ENCODE measurements at regions not wholly inside any gene's neighbourhood (a gene's known extent, or its start where the extent isn't known, plus 50 kb on each side); places are given as distances from the start of the nearest gene placed in this dataset.
"Not testable (repeated sequence)": the region's sequence is repeated elsewhere in the genome, so short reads cannot be mapped to it uniquely, and the experiment has no call there.

GRCh38 chr13:18714889-18715288, 466.7 kb downstream of the TUBA3C start:
- no peak overlapping the region for H3K4me3 Mint-ChIP-seq
- peaks cover 6 to 17% of the 10 kb centered on the region in 2 donors for H3K9me3 Mint-ChIP-seq
- H3K36me3 Mint-ChIP-seq, result no peaks in the 10 kb centered on the region
- TF ChIP-seq CTCF (IDR thresholded peaks at IDR 0.05), result no peak
- intact Hi-C loops (cut with micrococcal nuclease), result no loop called here
- Histone ChIP-seq H3K4me3 (ENCODE audit: low read length) (no peak overlapping the region), H3K27ac (ENCODE audit: low read length) (no peak overlapping the region), H3K27me3 (ENCODE audit: control insufficient read depth, insufficient read depth, low read length) (no peaks in the 10 kb centered on the region), H3K4me1 (ENCODE audit: control insufficient read depth, insufficient read depth, low read length) (no peaks in the 10 kb centered on the region), H3K36me3 (ENCODE audit: control insufficient read depth, insufficient read depth, low read length) (no peaks in the 10 kb centered on the region), H3K9me3 (ENCODE audit: control insufficient read depth, insufficient read depth, low read length) (no peaks in the 10 kb centered on the region)
- ATAC-seq, result no peak
- DNase-seq, result no peak
- no peaks in the 10 kb centered on the region for H3K4me1 Mint-ChIP-seq
- H3K27ac Mint-ChIP-seq, result no peak overlapping the region
- WGBS (ENCODE audit: insufficient coverage), result 60% methylated on average over 4 of the region's 4 CpGs
- no peaks in the 10 kb centered on the region for H3K27me3 Mint-ChIP-seq (ENCODE audit: low read depth in 2 of 2)

GRCh38 chr13:18710673-18711072, 471.0 kb downstream of the TUBA3C start:
- H3K27ac Mint-ChIP-seq; H3K4me1 ChIP-seq (ENCODE audit: control insufficient read depth, insufficient read depth, low read length); ATAC-seq; H3K36me3 ChIP-seq (ENCODE audit: control insufficient read depth, insufficient read depth, low read length); H3K27ac ChIP-seq (ENCODE audit: low read length); H3K36me3 Mint-ChIP-seq; H3K27me3 Mint-ChIP-seq (ENCODE audit: low read depth in 2 of 2); H3K27me3 ChIP-seq (ENCODE audit: control insufficient read depth, insufficient read depth, low read length); H3K9me3 ChIP-seq (ENCODE audit: control insufficient read depth, insufficient read depth, low read length); H3K4me1 Mint-ChIP-seq; intact Hi-C loops (cut with micrococcal nuclease); H3K4me3 ChIP-seq (ENCODE audit: low read length); DNase-seq; H3K4me3 Mint-ChIP-seq: not testable (repeated sequence)
- peaks cover 8 to 19% of the 10 kb centered on the region in 2 donors for H3K9me3 Mint-ChIP-seq

GRCh38 chr13:18706538-18706937, 475.1 kb downstream of the TUBA3C start:
- H3K36me3 Mint-ChIP-seq, result not testable (repeated sequence)

GRCh38 chr13:18702464-18703247, 479.0 kb downstream of the TUBA3C start:
- H3K4me3 ChIP-seq (ENCODE audit: low read length); H3K4me1 ChIP-seq (ENCODE audit: control insufficient read depth, insufficient read depth, low read length); H3K4me3 Mint-ChIP-seq; ATAC-seq; H3K27me3 Mint-ChIP-seq (ENCODE audit: low read depth in 2 of 2); H3K27ac Mint-ChIP-seq; intact Hi-C loops (cut with micrococcal nuclease); H3K4me1 Mint-ChIP-seq; H3K27ac ChIP-seq (ENCODE audit: low read length); DNase-seq; H3K9me3 ChIP-seq (ENCODE audit: control insufficient read depth, insufficient read depth, low read length); H3K36me3 ChIP-seq (ENCODE audit: control insufficient read depth, insufficient read depth, low read length); H3K9me3 Mint-ChIP-seq; H3K36me3 Mint-ChIP-seq; H3K27me3 ChIP-seq (ENCODE audit: control insufficient read depth, insufficient read depth, low read length): not testable (repeated sequence)
- WGBS (ENCODE audit: insufficient coverage), result 86% methylated on average over 6 of the region's 8 CpGs

More at GRCh38 chr13:18706538-18706937, 475.1 kb downstream of the TUBA3C start:
- H3K4me1 Mint-ChIP-seq; H3K27ac Mint-ChIP-seq; H3K4me3 ChIP-seq (ENCODE audit: low read length); H3K4me1 ChIP-seq (ENCODE audit: control insufficient read depth, insufficient read depth, low read length); intact Hi-C loops (cut with micrococcal nuclease); H3K27me3 ChIP-seq (ENCODE audit: control insufficient read depth, insufficient read depth, low read length); DNase-seq; H3K36me3 ChIP-seq (ENCODE audit: control insufficient read depth, insufficient read depth, low read length); ATAC-seq; H3K27ac ChIP-seq (ENCODE audit: low read length); H3K4me3 Mint-ChIP-seq; H3K9me3 ChIP-seq (ENCODE audit: control insufficient read depth, insufficient read depth, low read length); H3K27me3 Mint-ChIP-seq (ENCODE audit: low read depth in 2 of 2): not testable (repeated sequence)
- H3K9me3 Mint-ChIP-seq, result peaks cover 9 to 12% of the 10 kb centered on the region in 2 donors
- WGBS (ENCODE audit: insufficient coverage), result 46% methylated on average over 4 of the region's 4 CpGs

- H3K4me1 Mint-ChIP-seq; H3K9me3 Mint-ChIP-seq; DNase-seq; H3K27ac Mint-ChIP-seq; ATAC-seq; H3K9me3 ChIP-seq (ENCODE audit: control insufficient read depth, insufficient read depth, low read length); H3K36me3 ChIP-seq (ENCODE audit: control insufficient read depth, insufficient read depth, low read length); H3K27me3 ChIP-seq (ENCODE audit: control insufficient read depth, insufficient read depth, low read length); H3K36me3 Mint-ChIP-seq; intact Hi-C loops (cut with micrococcal nuclease); H3K4me3 ChIP-seq (ENCODE audit: low read length); H3K4me3 Mint-ChIP-seq; H3K27me3 Mint-ChIP-seq (ENCODE audit: low read depth in 2 of 2); H3K27ac ChIP-seq (ENCODE audit: low read length); H3K4me1 ChIP-seq (ENCODE audit: control insufficient read depth, insufficient read depth, low read length): not testable (repeated sequence)
- WGBS (ENCODE audit: insufficient coverage), result 56% methylated on average over 3 of the region's 3 CpGs
Observed at GRCh38 chr13:18698332-18698731, 483.3 kb downstream of the TUBA3C start.

GRCh38 chr13:18697851-18698250, 483.8 kb downstream of the TUBA3C start:
- H3K4me3 ChIP-seq (ENCODE audit: low read length); H3K9me3 Mint-ChIP-seq; H3K4me3 Mint-ChIP-seq; ATAC-seq; H3K27ac Mint-ChIP-seq; H3K27me3 ChIP-seq (ENCODE audit: control insufficient read depth, insufficient read depth, low read length); H3K27ac ChIP-seq (ENCODE audit: low read length); intact Hi-C loops (cut with micrococcal nuclease); H3K27me3 Mint-ChIP-seq (ENCODE audit: low read depth in 2 of 2); H3K36me3 Mint-ChIP-seq; H3K36me3 ChIP-seq (ENCODE audit: control insufficient read depth, insufficient read depth, low read length); H3K9me3 ChIP-seq (ENCODE audit: control insufficient read depth, insufficient read depth, low read length); DNase-seq; H3K4me1 Mint-ChIP-seq; H3K4me1 ChIP-seq (ENCODE audit: control insufficient read depth, insufficient read depth, low read length): not testable (repeated sequence)
- 77% methylated on average over 6 of the region's 8 CpGs for WGBS (ENCODE audit: insufficient coverage)

- H3K4me1 ChIP-seq (ENCODE audit: control insufficient read depth, insufficient read depth, low read length); H3K4me3 ChIP-seq (ENCODE audit: low read length); DNase-seq; intact Hi-C loops (cut with micrococcal nuclease); ATAC-seq; H3K27ac Mint-ChIP-seq; H3K36me3 Mint-ChIP-seq; H3K36me3 ChIP-seq (ENCODE audit: control insufficient read depth, insufficient read depth, low read length); H3K4me3 Mint-ChIP-seq; H3K27me3 Mint-ChIP-seq (ENCODE audit: low read depth in 2 of 2); H3K4me1 Mint-ChIP-seq; H3K27ac ChIP-seq (ENCODE audit: low read length); H3K9me3 Mint-ChIP-seq; H3K9me3 ChIP-seq (ENCODE audit: control insufficient read depth, insufficient read depth, low read length); H3K27me3 ChIP-seq (ENCODE audit: control insufficient read depth, insufficient read depth, low read length): not testable (repeated sequence)
- 93% methylated on average over 20 of the region's 21 CpGs for WGBS (ENCODE audit: insufficient coverage)
Observed at GRCh38 chr13:18697221-18697620, 484.4 kb downstream of the TUBA3C start.

Measured in natural killer cell (primary cell).